HG02943 (cell line): ENCODE measurements at regions not wholly inside any gene's neighbourhood (a gene's known extent, or its start where the extent isn't known, plus 50 kb on each side); places are given as distances from the start of the nearest gene placed in this dataset.
"Not testable (repeated sequence)": the region's sequence is repeated elsewhere in the genome, so short reads cannot be mapped to it uniquely, and the experiment has no call there.

Experiments used
- ATAC-seq: cut with Tn5 transposase; IDR thresholded peaks from one replicate; pipeline ENCODE4 v1.9.1; 2021; ENCODE audit warnings: mild to moderate bottlenecking, low read depth, moderate library complexity; ENCODE audit not compliant: unreplicated experiment

GRCh38 chr14:105744213-105744787, 217.9 kb downstream of the TMEM121 start:
- not testable (repeated sequence) for ATAC-seq

GRCh38 chr14:105745433-105746123, 219.2 kb downstream of the TMEM121 start:
- ATAC-seq: no peak

GRCh38 chr14:105746124-105746514, 219.7 kb downstream of the TMEM121 start:
- ATAC-seq: no peak

GRCh38 chr14:105746800-105747502, 220.6 kb downstream of the TMEM121 start:
- not testable (repeated sequence) for ATAC-seq

GRCh38 chr14:105747503-105748203, 221.3 kb downstream of the TMEM121 start:
- not testable (repeated sequence) for ATAC-seq

DNA sequence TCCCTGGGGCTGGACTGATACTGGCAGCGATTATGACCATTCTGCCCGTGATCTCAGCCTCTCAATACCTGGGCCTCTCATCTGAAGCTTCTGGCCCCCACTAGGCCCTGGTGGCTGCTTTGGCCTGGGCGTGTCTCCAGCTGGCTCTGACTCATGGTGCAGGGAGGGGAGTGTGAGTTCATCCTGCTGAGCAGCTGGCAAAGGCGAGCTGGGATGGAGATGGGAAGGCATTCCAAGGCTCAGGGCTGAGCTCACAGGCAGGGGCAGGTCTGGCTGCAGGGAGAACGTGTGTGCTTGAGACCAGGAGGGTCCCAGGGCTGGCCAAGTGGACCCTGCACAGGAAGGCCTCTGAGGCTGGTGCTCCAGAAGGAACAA, 221.8 kb downstream of the TMEM121 start:
- ATAC-seq: no peak

DNA sequence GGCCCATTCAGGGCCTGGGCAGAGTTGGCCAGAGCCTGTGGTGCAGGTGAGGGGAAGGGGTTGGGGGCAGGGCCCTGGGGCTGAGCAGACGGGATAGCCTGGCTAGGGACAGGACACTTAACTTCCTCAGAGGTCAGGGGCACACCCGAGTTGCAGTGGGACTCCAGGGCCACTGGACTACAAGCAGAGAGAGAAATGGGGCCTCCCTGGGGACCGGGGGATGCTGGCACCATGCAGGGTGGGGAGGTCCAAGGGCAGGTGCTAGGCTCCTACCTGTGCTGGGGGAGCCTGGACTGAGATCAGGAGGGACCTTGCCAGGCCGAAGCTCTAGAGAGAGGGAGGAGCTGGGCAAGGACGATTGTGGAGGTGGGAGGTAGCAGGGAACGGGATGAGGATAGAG, 222.3 kb downstream of the TMEM121 start:
- ATAC-seq: not testable (repeated sequence)

DNA sequence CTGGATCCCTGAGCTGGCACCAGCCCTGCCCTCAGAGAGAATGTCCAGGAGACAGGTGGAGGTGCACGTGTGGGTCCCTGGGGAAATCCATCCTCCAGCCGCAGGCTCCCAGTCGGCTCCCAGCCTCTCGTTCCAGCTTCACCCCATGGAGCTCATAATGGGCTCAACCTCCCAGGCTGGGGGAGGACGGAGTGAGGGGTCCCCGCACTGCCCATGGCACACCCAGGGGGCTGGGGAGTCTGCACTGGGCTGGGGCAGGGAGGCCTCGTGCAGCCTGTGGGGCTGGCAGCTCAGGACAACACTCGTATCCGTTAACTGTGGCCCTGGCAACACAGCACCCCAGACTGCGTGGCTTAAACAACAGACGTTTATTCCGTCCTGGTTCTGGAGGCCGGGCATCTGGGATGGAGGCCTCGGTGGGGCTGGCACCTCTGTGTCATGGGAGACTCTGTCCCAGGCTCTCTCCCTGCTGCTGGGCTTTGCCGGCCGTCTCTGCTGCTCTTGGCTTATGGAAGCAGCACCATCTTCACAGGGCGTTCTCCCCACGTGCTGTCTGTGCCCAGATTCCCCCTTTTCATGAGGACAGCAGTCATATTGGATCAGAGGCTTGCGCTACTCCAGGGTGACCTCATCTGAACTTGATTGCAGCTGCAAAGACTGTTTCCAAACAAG, 223.6 kb downstream of the TMEM121 start:
- not testable (repeated sequence) for ATAC-seq

- not testable (repeated sequence) for ATAC-seq
Measured at GRCh38 chr14:105751291-105751751, 224.9 kb downstream of the TMEM121 start.

- not testable (repeated sequence) for ATAC-seq
Measured at GRCh38 chr14:105752420-105752819, 226.0 kb downstream of the TMEM121 start.

DNA sequence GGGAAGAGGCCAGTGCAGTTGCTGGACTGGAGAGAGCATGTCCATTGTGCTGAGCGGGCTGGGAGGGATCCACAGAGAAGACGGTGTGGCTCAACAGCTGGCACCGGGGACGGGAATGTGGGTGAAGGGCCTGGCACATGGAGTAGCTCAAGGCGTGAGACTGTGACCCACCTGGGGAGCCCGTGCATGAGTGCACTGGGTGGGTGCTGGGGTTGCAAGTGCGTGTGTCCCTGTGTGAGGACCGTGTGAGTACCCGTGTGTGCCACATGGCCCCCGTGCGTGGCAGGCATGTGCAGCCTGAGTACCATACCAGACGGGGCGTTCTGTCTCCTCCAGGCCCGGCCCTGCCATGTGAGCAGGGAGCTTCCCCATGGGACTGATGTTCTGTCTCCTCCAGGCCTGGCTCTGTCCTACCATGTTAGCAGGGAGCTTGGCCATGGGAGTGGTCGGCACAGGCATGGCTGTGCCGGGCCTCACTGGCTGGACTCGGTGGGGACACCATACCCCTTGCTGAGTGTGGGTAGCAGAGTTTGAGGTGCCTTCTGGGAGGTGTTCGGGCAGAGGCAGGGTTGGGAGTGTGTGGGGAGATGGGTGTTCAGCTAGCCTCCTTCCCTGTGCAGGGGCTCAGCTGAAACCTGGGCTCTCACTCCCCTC, 234.4 kb downstream of the TMEM121 start:
- no peak for ATAC-seq

DNA sequence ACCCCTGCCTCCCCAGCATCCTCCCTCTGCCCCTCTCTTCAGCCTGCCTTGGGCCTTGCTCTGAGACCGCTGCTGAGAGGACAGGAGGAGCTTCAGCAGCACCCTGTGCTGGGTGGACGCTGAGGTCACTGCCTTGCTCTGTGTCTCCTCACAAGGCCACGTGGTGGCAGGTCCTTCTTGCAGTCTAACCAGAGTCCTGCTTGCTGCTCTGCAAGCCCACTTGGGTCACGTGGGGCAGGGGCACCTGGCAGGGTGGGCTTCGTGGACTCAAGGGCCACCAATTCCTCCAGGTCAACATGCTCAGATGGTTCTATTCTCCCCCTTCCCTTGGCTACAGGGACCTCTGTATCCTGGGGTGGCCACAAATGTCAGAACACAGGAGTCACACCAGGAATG, 235.0 kb downstream of the TMEM121 start:
- not testable (repeated sequence) for ATAC-seq

- ATAC-seq: no peak
Measured at GRCh38 chr14:105761842-105762241, 235.5 kb downstream of the TMEM121 start.

GRCh38 chr14:105762262-105762661, 235.9 kb downstream of the TMEM121 start:
- not testable (repeated sequence) for ATAC-seq

DNA sequence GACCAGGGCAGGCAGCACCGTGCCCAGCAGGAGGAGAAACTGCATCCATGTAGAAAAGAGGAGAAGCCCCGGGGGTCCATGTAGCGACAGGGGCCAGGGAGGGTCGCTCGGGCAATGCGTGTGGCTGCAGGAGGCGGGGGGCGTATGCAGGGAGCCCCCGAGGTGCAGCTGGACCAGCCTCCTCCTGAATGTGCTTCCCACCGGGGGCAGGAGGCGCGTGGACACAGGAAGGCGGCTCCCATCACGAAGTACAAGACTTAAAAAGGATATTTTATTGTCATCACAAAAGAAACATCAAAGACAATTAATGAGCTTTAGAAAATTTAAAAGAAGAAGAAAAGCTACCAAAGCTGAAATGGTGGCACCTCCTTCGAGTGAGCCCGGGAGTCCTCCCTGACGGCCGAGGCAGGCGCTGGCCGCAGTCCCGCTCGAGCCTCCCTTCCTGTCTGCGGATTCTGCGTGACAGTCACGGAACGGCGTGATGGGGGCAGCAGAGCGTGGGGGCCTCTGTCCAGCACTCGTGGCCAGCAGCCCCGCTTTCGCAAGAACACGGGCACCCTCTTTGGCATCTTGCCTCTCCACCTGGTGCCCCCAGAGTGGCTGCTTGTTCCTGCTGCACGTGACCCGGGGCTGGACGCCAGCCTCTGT, 238.0 kb downstream of the TMEM121 start:
- not testable (repeated sequence) for ATAC-seq

DNA sequence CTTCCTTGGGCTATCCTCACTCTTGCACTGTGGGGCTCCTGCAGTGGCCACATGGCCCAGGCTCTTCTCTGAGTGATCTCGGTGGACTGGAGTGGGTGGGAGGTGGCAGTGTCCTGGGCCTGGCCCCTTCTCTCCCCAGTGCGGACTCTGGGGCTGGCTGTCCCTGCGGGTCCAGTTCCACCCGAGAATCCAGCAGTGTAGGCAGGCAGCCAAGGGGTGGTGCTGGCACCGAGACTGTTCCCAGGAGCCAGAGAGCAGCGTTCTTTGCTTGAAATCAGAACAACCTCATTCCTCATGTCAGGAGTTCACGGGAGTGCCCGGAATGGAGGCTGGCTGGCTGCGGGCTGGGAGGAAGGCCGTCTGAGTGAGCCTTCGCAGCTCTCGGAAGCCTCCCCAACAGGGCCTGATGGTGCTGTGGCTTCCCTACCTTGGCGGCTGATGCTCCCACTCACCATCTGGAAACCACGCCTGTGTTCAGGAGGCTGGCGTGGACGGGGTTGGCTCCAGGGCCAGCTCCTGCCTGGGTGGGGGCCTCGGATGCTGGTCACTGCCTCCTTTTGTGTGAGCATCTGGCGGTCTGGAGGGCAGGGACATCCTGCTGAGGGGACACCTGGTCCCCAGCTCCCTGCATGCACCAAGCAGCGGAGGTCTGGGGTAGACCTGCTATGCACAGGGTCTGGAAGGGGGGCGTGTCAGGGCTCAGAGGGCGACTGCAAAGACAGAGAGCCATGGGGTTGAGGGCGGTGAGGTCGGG, 238.9 kb downstream of the TMEM121 start:
- ATAC-seq: not testable (repeated sequence)

GRCh38 chr14:105765893-105766614, 239.7 kb downstream of the TMEM121 start:
- ATAC-seq: no peak

DNA sequence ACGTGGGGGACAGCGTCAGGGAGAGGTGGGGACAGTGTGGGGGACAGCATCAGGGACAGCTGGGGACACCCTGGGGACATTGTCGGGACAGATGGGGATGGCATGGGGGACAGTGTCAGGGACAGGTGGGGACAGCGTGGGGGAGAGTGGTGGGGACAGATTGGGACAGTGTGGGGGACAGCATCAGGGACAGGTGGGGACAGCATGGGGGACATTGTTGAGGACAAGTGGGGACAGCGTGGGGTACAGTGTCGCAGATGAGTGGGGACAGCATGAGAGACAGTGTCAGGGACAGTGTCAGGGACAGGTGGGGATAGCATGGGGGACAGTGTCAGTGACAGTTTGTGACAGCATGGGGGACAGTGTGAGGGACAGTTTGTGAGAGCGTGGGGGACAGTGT, 240.9 kb downstream of the TMEM121 start:
- ATAC-seq: no peak
